Esophagus muscularis mucosa (tissue), 4 donors: ENCODE measurements at regions not wholly inside any gene's neighbourhood (a gene's known extent, or its start where the extent isn't known, plus 50 kb on each side); places are given as distances from the start of the nearest gene placed in this dataset.

ENCODE experiments used
- CTCF ChIP-seq, 3 experiments: fragments of 200-600 bp in 2 of 3; fragments of 450-650 bp in 1 of 3; sonication (generic) in 2 of 3; IDR thresholded peaks; one replicate each; pipeline ENCODE4 v1.5.1; 2017 to 2019; ENCODE audit warnings: antibody characterized with exemption in 3 of 3, mild to moderate bottlenecking in 2 of 3, moderate library complexity in 1 of 3
- EP300 ChIP-seq: sonication (generic); formaldehyde crosslinking; IDR thresholded peaks from one replicate; pipeline ENCODE4 v1.6.1; 2017; ENCODE audit warnings: antibody characterized with exemption
- POLR2A ChIP-seq: fragments of 450-650 bp; IDR thresholded peaks from one replicate; pipeline ENCODE4 v1.6.1; 2017; ENCODE audit warnings: antibody characterized with exemption, moderate library complexity, mild to moderate bottlenecking, low read depth
- POLR2AphosphoS5 ChIP-seq, 2 donors: sonication (generic); formaldehyde crosslinking; IDR thresholded peaks; one replicate each; pipeline ENCODE4 v1.6.1; 2017; ENCODE audit warnings: antibody characterized with exemption in 2 of 2

GRCh38 chr3:162847511-162847910, 1350.9 kb downstream of the OTOL1 start:
- no peak for TF ChIP-seq CTCF (IDR thresholded peaks at IDR 0.05)
- TF ChIP-seq POLR2AphosphoS5 (IDR thresholded peaks at IDR 0.05), result no peak
- no peak for TF ChIP-seq POLR2A
- no peak for TF ChIP-seq EP300
